ENCODE measurements at regions not wholly inside any gene's neighbourhood (a gene's known extent, or its start where the extent isn't known, plus 50 kb on each side); places are given as distances from the start of the nearest gene placed in this dataset.

GRCh38 chr3:102529452-102529851 is 94.6 kb downstream of the ZPLD1 start:
- no peak for DNase-seq (ENCODE audit: extremely low read depth in 1 of 2, low read depth in 1 of 2)

GRCh38 chr3:102530415-102531181 is 95.8 kb downstream of the ZPLD1 start:
- DNase-seq (ENCODE audit: extremely low read depth in 1 of 2, low read depth in 1 of 2) = no peak

GRCh38 chr3:102531686-102532085 is 96.9 kb downstream of the ZPLD1 start:
- no peak for DNase-seq (ENCODE audit: extremely low read depth in 1 of 2, low read depth in 1 of 2)

GRCh38 chr3:102532901-102533300 is 98.1 kb downstream of the ZPLD1 start:
- no peak for DNase-seq (ENCODE audit: extremely low read depth in 1 of 2, low read depth in 1 of 2)

GRCh38 chr3:102533784-102534183 is 99.0 kb downstream of the ZPLD1 start:
- DNase-seq (ENCODE audit: extremely low read depth in 1 of 2, low read depth in 1 of 2) = no peak

- DNase-seq (ENCODE audit: extremely low read depth in 1 of 2, low read depth in 1 of 2) = no peak
Observed at GRCh38 chr3:102536456-102536855, 101.6 kb downstream of the ZPLD1 start.

- no peak for DNase-seq (ENCODE audit: extremely low read depth in 1 of 2, low read depth in 1 of 2)
Observed at GRCh38 chr3:102537123-102537522, 102.3 kb downstream of the ZPLD1 start.

- DNase-seq (ENCODE audit: extremely low read depth in 1 of 2, low read depth in 1 of 2) = no peak
Observed at GRCh38 chr3:102544741-102545140, 109.9 kb downstream of the ZPLD1 start.

- DNase-seq (ENCODE audit: extremely low read depth in 1 of 2, low read depth in 1 of 2) = no peak
Observed at GRCh38 chr3:102545276-102545675, 110.5 kb downstream of the ZPLD1 start.

- no peak for DNase-seq (ENCODE audit: extremely low read depth in 1 of 2, low read depth in 1 of 2)
Observed at GRCh38 chr3:102553876-102554275, 119.1 kb downstream of the ZPLD1 start.

GRCh38 chr3:102570511-102570910 is 135.7 kb downstream of the ZPLD1 start:
- no peak for DNase-seq (ENCODE audit: extremely low read depth in 1 of 2, low read depth in 1 of 2)

GRCh38 chr3:102571006-102571405 is 136.2 kb downstream of the ZPLD1 start:
- DNase-seq (ENCODE audit: extremely low read depth in 1 of 2, low read depth in 1 of 2) = no peak

GRCh38 chr3:102571720-102572384 is 137.0 kb downstream of the ZPLD1 start:
- DNase-seq (ENCODE audit: extremely low read depth in 1 of 2, low read depth in 1 of 2) = no peak

GRCh38 chr3:102573483-102574028 is 138.7 kb downstream of the ZPLD1 start:
- no peak for DNase-seq (ENCODE audit: extremely low read depth in 1 of 2, low read depth in 1 of 2)

- no peak for DNase-seq (ENCODE audit: extremely low read depth in 1 of 2, low read depth in 1 of 2)
Observed at GRCh38 chr3:102574355-102574754, 139.5 kb downstream of the ZPLD1 start.

GRCh38 chr3:102576651-102577050 is 141.8 kb downstream of the ZPLD1 start:
- no peak for DNase-seq (ENCODE audit: extremely low read depth in 1 of 2, low read depth in 1 of 2)

GRCh38 chr3:102577082-102577789 is 142.4 kb downstream of the ZPLD1 start:
- no peak for DNase-seq (ENCODE audit: extremely low read depth in 1 of 2, low read depth in 1 of 2)

- DNase-seq (ENCODE audit: extremely low read depth in 1 of 2, low read depth in 1 of 2) = no peak
Observed at GRCh38 chr3:102580760-102581159, 145.9 kb downstream of the ZPLD1 start.

- no peak for DNase-seq (ENCODE audit: extremely low read depth in 1 of 2, low read depth in 1 of 2)
Observed at GRCh38 chr3:102586485-102586884, 151.7 kb downstream of the ZPLD1 start.

- no peak for DNase-seq (ENCODE audit: extremely low read depth in 1 of 2, low read depth in 1 of 2)
Observed at GRCh38 chr3:102593812-102594602, 159.2 kb downstream of the ZPLD1 start.

- DNase-seq (ENCODE audit: extremely low read depth in 1 of 2, low read depth in 1 of 2) = no peak
Observed at GRCh38 chr3:102595057-102595456, 160.2 kb downstream of the ZPLD1 start.
